NCI-H2227 (cell line): ENCODE measurements at regions not wholly inside any gene's neighbourhood (a gene's known extent, or its start where the extent isn't known, plus 50 kb on each side); places are given as distances from the start of the nearest gene placed in this dataset.
A peak's percentile ranks its signal among the peaks of the same experiment; 100 is the strongest.
"Not testable (repeated sequence)": the region's sequence is repeated elsewhere in the genome, so short reads cannot be mapped to it uniquely, and the experiment has no call there.

ENCODE experiments used
- DNase-seq: peaks from one replicate; lab custom pipeline; 2025; ENCODE audit not compliant: unreplicated experiment; lab: John Stamatoyannopoulos, UW

GRCh38 chr12:25424211-25424731, 128.8 kb downstream of the LMNTD1 start:
- DNase-seq, result no peak

GRCh38 chr12:25423355-25424050, 129.6 kb downstream of the LMNTD1 start:
- no peak for DNase-seq

- no peak for DNase-seq
These were observed 130.8 kb downstream of the LMNTD1 start for GRCh38 chr12:25422241-25422640.

DNA sequence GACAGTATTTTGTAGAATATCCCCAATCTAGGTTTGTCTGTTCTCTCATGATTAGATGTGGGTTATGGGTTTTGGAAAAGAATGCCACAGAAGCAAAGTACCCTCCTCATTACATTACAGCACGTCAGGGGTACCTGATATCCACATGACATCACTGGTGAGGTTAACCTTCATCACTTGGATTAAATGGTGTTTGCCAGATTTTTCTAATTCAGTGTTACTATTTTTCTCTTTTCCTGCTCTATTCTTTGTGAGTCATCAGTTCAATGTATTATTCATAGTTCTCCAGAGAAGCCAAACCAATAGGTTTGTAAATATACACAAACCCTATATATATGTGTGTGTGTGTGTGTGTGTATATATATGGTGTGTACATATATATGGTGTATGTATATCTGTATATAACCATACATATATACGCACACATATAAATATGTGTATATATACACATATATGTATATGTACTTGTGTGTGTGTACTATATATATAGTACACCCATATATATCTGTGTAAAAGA, 131.4 kb downstream of the LMNTD1 start:
- no peak for DNase-seq

DNA sequence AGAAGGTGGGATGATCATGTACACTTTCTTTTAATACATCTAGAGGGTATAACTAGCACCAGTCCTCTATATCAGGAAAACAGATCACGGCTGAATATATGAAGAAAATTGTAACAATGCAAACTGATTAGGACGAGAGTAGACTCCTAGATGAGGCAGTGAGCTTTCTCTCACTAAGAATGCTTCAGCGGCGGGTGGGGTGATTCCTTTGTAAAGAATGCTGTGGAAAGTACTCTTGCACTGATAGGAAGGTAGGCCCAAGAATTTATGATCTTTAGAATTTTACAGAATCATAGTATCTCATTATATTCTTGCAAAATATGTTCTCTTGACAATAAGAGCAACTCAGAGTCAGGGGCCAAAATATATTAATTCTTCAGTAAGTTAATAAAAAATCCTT, 133.0 kb downstream of the LMNTD1 start:
- no peak for DNase-seq

DNA sequence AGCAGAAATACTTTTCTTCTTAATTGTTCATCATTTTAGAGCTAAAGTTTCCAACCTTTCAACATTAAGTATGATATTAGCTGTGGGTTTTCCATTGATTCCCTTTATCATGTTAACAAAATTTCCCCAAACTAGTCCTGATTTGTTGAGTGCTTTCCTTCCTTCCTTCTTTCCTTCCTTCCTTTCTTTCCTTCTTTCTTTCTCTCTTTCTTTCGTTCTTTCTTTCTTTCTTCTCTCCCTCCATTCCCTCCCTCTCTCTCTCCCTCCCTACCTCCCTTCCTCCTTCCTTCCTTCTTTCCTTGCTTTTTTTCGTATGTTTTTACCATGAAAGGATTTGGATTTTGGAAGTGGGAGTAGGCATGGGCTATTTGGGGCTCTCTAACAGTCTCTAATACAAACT, 133.5 kb downstream of the LMNTD1 start:
- DNase-seq, result no peak

- no peak for DNase-seq
These were observed 136.0 kb downstream of the LMNTD1 start for GRCh38 chr12:25417071-25417470.

GRCh38 chr12:25416516-25416915, 136.6 kb downstream of the LMNTD1 start:
- DNase-seq, result no peak

GRCh38 chr12:25415004-25415403, 138.1 kb downstream of the LMNTD1 start:
- DNase-seq, result no peak

DNA sequence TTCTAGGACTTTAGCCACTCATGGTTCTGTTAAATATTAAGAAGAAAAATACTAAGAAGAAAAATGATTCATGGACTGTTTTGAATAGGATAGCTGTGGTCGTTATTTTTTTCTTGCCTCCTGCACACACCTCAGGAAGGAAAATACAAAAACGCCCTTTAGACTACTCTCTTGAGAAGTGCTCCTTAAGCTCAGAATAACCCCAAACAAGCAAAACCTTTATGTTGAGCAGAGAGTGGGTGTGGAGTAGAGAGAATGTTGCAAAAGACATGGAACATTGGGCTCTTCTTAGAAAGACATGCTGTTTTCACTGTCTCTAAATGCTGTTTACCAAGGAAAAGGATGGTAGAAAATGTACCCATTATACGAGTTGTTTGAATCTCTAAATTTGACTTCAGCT, 140.3 kb downstream of the LMNTD1 start:
- no peak for DNase-seq

GRCh38 chr12:25404955-25405354, 148.1 kb downstream of the LMNTD1 start:
- DNase-seq, result no peak

- DNase-seq, result no peak
These were observed 151.0 kb upstream of the KRAS start for GRCh38 chr12:25401547-25402345.

DNA sequence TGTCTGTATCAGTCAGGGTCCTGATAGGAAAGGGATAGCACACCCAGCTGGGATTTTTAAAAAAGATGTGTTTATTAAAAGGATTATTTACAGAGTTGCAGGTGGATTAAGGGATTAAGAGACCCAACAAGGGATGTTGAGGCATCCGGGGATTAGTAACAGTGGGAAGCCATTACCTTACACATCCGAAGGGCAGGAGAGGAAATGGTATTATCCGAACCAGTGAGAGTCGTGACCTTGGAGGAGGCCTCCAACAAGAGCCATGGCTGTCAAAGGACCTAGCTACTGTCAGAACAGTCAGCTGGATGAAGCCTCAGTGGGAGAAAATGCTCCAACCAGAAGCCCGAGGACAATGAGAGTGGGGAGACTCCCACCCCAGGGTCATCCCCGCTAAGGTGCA, 146.3 kb upstream of the KRAS start:
- DNase-seq, result no peak

- no peak for DNase-seq
These were observed 144.5 kb upstream of the KRAS start for GRCh38 chr12:25395227-25395626.

DNA sequence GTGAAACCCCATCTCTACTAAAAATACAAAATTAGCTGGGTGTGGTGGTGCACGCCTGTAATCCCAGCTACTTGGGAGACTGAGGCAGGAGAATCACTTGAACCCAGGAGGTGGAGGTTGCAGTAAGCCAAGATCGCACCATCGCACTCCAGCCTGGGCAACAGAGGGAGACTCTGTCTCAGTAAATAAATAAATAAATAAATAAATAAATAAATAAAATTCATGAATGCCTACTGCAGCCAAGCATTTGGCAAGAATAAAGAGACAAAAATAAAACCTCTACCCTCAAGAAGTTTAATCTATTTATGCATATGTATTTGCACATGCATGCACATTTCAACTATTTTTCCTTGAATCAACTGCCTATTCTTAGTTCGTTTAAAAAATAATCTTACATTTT, 144.0 kb upstream of the KRAS start:
- not testable (repeated sequence) for DNase-seq

GRCh38 chr12:25394025-25394424, 143.3 kb upstream of the KRAS start:
- DNase-seq, result no peak

DNA sequence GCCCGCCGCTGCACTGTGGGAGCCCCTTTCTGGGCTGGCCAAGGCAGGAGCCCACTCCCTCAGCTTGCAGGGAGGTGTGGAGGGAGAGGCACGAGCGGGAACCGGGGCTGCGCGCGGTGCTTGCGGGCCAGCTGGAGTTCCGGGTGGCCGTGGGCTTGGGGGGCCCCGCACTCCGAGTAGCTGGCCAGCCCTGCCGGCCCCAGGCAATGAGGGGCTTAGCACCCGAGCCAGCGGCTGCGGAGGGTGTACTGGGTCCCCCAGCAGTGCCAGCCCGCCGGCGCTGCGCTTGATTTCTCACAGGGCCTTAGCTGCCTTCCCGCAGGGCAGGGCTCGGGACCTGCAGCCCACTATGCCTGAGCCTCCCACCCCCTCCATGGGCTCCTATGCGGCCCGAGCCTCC, 140.6 kb upstream of the KRAS start:
- not testable (repeated sequence) for DNase-seq

DNA sequence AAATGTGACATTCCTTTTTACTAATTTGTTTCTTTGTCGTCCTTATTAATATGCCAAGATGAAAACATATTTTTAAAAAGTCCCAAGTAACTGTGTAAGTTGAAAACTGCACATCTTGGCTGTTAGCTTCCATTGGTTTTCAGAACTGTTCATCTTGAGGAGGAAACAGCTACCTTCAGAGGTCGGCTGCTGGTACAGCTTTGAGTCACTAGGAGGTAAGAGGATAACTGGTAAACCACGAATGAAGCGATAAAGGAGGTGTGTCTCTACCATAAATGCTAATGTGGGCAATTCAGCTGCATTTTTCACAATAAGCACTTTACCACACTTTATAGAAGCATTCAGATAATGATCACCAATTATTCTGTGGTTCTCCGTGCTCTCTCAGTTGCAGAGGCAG, 137.5 kb upstream of the KRAS start:
- no peak for DNase-seq

- DNase-seq, result no peak
These were observed 137.0 kb upstream of the KRAS start for GRCh38 chr12:25387732-25388050.

GRCh38 chr12:25386831-25387731, 136.4 kb upstream of the KRAS start:
- DNase-seq, result peak; percentile 66

GRCh38 chr12:25384893-25385248, 134.1 kb upstream of the KRAS start:
- no peak for DNase-seq
